ENCODE measurements at regions not wholly inside any gene's neighbourhood (a gene's known extent, or its start where the extent isn't known, plus 50 kb on each side); places are given as distances from the start of the nearest gene placed in this dataset.
A peak's percentile ranks its signal among the peaks of the same experiment; 100 is the strongest.

DNA sequence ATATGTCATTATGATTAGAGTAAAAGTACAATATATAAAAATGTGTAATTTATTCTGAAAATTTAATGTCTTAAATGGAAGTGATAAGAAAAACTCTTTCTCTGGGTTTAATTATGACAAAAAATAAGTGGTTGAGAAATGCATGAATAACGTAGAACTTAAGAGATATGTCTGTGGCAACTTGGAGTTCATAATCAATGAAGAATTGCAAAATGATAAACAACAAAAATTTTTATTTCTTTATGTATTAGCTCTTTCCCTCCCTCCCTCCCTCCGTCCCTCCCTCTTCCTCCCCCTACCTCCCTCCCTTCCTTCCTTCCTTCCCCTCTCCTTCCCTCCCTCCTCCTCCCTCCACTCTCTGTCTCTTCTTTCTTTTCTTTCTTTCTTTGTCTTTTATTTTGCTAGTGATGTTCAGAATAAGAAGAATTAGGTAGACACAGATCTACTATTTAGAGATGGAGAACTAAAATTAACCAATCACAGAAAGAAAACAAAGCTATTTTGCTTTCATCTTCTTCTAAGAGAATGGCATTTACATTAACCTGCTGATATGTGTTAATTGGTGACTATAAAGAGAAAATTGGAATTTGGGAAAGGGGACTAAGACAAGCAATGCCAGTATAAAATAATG lies 96.3 kb upstream of the PDC start:
- no peak for DNase-seq (ENCODE audit: low read depth)

DNA sequence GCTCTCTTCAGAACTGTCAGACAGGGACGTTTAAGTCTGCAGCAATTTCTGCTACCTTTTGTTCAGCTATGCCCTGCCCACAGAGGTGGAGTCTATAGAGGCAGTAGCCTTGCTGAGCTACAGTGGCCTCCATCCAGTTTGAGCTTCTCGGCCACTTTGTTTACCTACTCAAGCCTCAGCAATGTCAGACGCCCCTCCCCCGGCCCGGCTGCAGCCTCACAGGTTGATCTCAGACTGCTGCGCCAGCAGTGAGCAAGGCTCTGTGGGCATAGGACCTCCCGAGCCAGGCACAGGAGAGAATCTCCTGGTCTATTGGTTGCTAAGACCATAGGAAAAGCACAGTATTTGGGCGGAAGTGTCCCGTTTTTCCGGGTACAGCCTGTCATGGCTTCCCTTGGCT lies 89.9 kb upstream of the PDC start:
- no peak for DNase-seq (ENCODE audit: low read depth)

- DNase-seq (ENCODE audit: low read depth), result no peak
Observed at GRCh38 chr1:186541003-186541402, 80.1 kb upstream of the PDC start.

- no peak for DNase-seq (ENCODE audit: low read depth)
Observed at GRCh38 chr1:186540521-186540920, 79.6 kb upstream of the PDC start.

GRCh38 chr1:186536273-186536890 lies 75.5 kb upstream of the PDC start:
- no peak for DNase-seq (ENCODE audit: low read depth)

DNA sequence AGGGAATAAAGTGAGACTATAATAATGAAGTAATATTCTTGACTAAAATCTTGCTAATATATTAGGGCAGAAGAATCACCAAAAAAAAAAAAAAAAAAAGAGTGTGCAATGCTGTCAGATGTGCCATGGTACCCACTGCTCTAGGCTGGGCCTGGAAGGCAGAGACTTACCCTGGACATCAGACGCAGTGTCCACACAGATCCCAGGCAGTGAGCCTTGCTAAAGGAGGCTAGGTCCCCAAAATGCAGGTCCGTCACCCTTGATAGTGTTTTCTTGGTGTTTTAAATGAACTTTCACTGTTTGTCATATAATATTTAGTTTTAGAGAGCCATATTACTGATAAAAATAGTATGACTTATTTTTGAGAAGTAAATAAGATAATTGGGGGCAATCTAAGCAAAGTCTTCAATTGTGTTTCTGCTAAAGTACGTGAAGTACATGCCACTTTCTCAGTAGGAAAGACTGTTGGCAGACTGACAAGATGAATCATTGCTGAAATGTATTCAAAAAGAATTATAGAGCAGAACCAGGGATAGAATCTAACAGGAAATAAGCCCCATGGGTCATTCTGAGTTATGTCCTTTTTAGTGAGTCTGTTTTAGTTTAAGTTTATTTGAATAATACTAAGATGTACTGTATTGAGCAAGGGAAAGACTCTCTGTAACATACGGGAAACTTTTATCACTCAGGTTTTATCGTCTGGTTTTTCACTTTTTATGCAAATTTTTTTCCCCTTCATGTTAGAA lies 74.6 kb upstream of the PDC start:
- peak; percentile 82 for DNase-seq (ENCODE audit: low read depth)

DNA sequence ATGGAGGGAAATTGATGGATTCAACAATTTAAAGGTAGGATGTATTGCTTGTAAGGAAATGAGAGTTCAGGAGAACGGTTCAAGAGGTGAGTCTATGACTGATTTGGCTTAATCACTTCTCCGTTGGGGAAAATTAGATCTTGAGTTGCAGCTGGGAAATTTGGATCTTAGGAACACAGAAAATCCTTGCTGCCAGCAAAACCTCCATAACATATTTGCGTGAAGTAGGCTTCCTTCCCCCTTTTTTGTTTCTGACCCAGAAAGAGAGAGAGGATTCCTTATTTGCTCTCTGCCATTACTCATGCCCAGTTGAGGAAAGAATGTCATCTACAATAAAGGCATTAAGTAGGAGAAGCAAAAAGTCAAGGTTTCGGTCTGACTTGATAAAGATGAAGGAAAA lies 73.5 kb upstream of the PDC start:
- no peak for DNase-seq (ENCODE audit: low read depth)

GRCh38 chr1:186532466-186532865 lies 71.6 kb upstream of the PDC start:
- no peak for DNase-seq (ENCODE audit: low read depth)

DNA sequence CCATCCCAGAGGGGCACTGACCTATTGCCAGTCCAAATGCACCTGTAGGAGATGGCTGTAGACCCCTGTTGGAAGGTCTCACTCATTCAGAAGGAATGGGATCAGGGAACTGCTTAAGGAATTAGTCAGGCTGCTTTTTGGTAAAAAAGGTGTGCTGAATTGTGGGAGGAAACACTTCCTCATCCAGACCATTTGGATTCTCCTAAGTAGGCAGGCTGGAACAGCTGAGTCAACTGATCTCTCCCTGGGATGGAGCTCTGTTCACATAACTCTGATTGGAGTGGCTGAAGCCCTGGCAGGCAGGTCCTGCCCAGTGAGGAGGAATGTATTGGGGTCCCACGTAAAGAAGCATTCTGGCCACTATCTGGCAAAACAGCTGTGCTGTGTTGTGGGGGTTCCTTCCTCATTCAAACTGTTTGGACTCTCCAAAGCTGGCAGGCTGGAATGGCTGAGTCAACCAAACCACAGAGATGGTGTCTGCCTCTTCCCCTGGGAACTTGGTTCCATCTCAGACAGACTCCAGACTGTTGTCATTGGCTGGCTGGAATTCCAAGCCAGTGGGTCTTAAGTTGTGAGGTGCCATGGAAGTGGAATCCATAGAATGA lies 70.7 kb upstream of the PDC start:
- DNase-seq (ENCODE audit: low read depth), result peak; percentile 27

DNA sequence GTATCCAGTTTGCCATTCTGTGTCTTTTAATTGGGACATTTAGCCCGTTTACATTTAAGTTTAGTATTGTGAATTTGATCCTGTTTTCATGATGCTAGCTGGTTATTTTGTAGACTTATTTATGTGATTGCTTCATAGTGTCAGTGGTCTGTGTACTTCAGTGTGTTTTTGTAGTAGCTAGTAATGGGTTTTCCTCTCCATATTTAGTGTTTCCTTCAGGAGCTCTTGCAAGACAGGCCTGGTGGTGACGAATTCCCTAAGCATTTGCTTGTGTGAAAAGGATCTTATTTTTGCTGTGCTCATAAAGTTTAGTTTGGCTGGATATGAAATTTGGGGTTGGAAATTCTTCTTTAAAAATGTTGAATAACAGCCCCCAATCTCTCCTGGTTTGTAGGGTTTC lies 69.2 kb upstream of the PDC start:
- no peak for DNase-seq (ENCODE audit: low read depth)

DNA sequence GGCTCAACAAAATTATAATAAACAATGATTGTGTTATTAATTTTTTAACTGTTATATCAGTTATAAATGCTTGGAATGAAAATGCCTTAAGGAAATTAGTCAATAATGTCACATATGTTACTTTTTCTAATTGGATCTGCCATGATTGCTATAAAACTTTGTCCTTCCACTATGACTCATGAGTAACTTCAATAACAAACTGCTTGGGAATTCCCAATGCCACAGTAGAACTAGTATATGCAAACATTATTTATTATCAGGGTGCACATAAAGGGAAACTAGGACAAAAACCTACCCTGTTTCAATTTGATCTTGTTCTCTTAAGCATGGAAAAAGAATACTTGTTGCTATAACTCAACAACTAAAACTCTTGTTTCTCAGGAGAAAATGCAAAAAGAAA lies 59.1 kb upstream of the PDC start:
- DNase-seq (ENCODE audit: low read depth), result no peak

GRCh38 chr1:186518822-186519381 lies 58.0 kb upstream of the PDC start:
- no peak for DNase-seq (ENCODE audit: low read depth)

DNA sequence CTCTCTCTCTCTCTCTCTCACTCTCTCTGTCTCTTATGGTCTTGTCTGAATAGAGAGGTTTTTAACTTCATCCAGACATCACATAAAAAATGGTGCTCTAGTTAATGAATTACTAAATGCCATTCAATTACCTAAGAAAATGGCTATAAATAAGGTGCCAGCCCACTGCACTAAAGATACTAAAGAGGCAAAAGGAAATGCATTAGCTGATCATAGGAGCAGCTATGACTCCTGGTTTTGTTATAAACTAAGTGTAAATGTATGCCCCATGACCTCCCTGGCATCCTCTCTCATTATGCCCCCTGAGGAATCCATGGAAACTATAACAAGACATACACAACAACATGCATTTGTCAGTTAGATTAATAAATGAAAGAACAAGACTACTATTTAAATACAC lies 57.5 kb upstream of the PDC start:
- no peak for DNase-seq (ENCODE audit: low read depth)

DNA sequence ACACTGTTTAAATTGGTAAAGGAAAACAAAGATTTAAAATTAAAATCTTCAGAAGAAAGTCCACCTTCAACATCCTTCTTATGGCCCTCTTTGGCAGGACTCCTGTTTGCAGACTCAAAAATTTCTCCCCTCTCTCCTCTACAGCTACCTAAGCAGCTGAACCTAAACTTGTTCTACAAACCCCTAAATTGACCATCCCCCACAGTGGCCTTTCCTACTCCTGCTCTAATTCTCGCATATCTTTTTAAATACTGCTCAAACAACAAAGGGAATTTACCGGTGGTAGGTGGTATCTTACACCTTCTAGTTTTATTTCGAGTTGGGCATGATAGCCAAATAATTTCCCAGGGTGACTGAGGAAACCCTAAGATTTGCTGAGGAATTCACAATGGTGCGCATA lies 53.5 kb upstream of the PDC start:
- DNase-seq (ENCODE audit: low read depth), result no peak

DNA sequence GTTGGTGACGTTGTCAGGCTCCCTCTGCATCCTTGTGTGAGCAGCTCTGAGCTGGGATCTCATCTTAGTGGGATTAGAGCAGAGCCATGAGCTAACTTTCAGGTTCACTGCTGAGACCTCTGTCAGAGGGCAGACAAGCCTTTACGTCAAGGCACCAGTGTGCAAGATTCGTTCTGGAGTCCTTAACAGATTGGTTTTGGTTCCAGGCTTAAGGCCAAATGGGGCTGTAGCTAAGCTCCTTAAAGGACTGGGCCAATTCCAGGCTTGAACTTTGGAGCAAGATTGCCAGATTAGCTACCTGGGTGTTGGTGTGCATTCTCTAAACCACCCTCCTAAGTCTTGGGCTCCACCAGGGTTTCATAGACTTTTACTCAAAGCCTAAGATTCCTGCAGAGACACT lies 52.6 kb upstream of the PDC start:
- no peak for DNase-seq (ENCODE audit: low read depth)

DNA sequence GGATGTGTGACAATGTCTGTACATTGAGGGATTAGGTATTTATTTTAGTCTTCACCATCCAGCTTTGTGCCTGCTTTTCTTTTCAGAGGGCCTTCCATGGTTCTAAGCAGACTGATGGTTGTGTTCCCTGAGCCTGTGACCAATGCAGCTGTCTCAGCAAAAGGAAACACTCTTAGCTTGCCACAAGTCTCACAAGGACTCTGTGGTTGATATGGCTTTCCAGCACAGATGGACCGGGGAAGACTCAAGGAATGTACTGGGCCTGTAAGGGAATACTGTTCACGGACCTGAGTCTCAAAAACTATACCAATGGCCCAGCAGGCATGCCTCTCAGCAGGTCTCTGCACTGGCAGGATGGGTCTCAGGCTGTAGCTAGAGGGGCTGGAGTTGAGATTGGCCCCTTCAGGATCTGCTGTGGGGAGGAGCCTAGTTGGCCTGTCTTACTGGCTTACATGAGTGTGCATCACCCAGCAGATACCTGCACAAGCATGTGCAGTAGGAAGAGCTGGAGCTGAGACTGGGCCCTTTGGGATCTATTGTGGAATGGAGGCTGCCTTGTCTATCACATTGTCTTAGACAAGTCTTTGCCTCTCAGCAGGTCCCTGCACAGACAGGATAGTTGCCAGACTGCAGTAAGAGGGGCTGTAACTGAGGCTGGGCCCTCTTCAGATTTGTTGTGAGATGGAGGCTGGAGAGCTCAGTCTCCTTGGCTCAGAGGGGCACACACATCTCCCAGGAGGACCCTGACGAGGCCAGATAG lies 52.0 kb upstream of the PDC start:
- no peak for DNase-seq (ENCODE audit: low read depth)

- no peak for DNase-seq (ENCODE audit: low read depth)
Observed at GRCh38 chr1:186511761-186512637, 51.1 kb upstream of the PDC start.

Measured in non-pigmented ciliary epithelial cell (primary cell).